GM03348 (cell line): ENCODE measurements at regions not wholly inside any gene's neighbourhood (a gene's known extent, or its start where the extent isn't known, plus 50 kb on each side); places are given as distances from the start of the nearest gene placed in this dataset.
"Not testable (repeated sequence)": the region's sequence is repeated elsewhere in the genome, so short reads cannot be mapped to it uniquely, and the experiment has no call there.

Source experiments
- DNase-seq: peaks from one replicate; pipeline ENCODE4 v3.0.0; 2012; ENCODE audit warnings: low spot score

GRCh38 chr22:22822106-22822505 lies 65.5 kb upstream of the IGLL5 start:
- DNase-seq = no peak

GRCh38 chr22:22822553-22822952 lies 65.1 kb upstream of the IGLL5 start:
- not testable (repeated sequence) for DNase-seq

- DNase-seq = no peak
These were observed 64.3 kb upstream of the IGLL5 start for GRCh38 chr22:22823131-22823810.

- no peak for DNase-seq
These were observed 63.0 kb upstream of the IGLL5 start for GRCh38 chr22:22824340-22825212.

- DNase-seq = no peak
These were observed 62.4 kb upstream of the IGLL5 start for GRCh38 chr22:22825213-22825593.

GRCh38 chr22:22827187-22827939 lies 60.3 kb upstream of the IGLL5 start:
- DNase-seq = no peak

GRCh38 chr22:22830193-22830592 lies 57.4 kb upstream of the IGLL5 start:
- no peak for DNase-seq

- no peak for DNase-seq
These were observed 56.5 kb upstream of the IGLL5 start for GRCh38 chr22:22830957-22831688.

GRCh38 chr22:22833059-22833458 lies 54.6 kb upstream of the IGLL5 start:
- DNase-seq = no peak

GRCh38 chr22:22833488-22833887 lies 54.1 kb upstream of the IGLL5 start:
- DNase-seq = no peak

- DNase-seq = no peak
These were observed 53.4 kb upstream of the IGLL5 start for GRCh38 chr22:22834204-22834603.

- DNase-seq = no peak
These were observed 52.8 kb upstream of the IGLL5 start for GRCh38 chr22:22834783-22835182.

- no peak for DNase-seq
These were observed 52.4 kb upstream of the IGLL5 start for GRCh38 chr22:22835242-22835641.

- DNase-seq = no peak
These were observed 51.8 kb upstream of the IGLL5 start for GRCh38 chr22:22835771-22836291.

GRCh38 chr22:22836635-22837034 lies 51.0 kb upstream of the IGLL5 start:
- no peak for DNase-seq
